ENCODE measurements at regions not wholly inside any gene's neighbourhood (a gene's known extent, or its start where the extent isn't known, plus 50 kb on each side); places are given as distances from the start of the nearest gene placed in this dataset.

DNA sequence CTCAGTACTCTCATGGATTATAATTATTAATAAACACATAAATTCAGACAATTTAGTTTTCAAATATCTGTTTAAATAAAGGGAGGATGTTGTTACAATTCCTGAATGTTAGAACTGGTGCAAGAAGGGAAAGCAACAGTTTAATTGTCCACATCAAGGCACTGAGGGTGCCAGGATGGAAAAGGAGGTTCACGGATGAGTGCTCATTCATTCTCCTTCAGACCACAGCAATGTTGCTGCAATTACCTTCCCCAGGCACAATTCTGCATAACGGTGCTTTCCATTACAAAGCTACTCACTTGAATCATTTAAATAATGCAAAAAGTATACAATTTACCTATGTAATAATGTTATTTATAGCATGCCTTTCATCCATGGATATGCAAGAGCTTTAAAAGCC, 52.3 kb upstream of the COG2 start:
- TF ChIP-seq, protein P1, sequence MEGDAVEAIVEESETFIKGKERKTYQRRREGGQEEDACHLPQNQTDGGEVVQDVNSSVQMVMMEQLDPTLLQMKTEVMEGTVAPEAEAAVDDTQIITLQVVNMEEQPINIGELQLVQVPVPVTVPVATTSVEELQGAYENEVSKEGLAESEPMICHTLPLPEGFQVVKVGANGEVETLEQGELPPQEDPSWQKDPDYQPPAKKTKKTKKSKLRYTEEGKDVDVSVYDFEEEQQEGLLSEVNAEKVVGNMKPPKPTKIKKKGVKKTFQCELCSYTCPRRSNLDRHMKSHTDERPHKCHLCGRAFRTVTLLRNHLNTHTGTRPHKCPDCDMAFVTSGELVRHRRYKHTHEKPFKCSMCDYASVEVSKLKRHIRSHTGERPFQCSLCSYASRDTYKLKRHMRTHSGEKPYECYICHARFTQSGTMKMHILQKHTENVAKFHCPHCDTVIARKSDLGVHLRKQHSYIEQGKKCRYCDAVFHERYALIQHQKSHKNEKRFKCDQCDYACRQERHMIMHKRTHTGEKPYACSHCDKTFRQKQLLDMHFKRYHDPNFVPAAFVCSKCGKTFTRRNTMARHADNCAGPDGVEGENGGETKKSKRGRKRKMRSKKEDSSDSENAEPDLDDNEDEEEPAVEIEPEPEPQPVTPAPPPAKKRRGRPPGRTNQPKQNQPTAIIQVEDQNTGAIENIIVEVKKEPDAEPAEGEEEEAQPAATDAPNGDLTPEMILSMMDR (conservative IDR thresholded peaks at IDR 0.05): no peak
- no peak for TF ChIP-seq ZFX (IDR thresholded peaks at IDR 0.05)
